Calu3 (cell line): ENCODE measurements at regions not wholly inside any gene's neighbourhood (a gene's known extent, or its start where the extent isn't known, plus 50 kb on each side); places are given as distances from the start of the nearest gene placed in this dataset.

Source experiments
- BruUV-seq: library from RNA; stranded (reverse); fragments of 400-500 nt; replicated peaks from 2 replicates; lab custom pipeline; 2021; lab: Mats Ljungman, UMichigan
- CTCF ChIA-PET: fragments of 300-600 bp; sonication (Branson Sonifier 250); formaldehyde crosslinking; loops from one replicate; lab custom pipeline; 2022; ENCODE audit warnings: antibody characterized with exemption; lab: Charles Lee
- DNase-seq: peaks from one replicate; pipeline ENCODE4 v3.0.0; 2022
- H3K27ac Mint-ChIP-seq: one replicate; pipeline ENCODE4 v1.8.0; 2022; ENCODE audit warnings: mixed read lengths; ENCODE audit not compliant: unreplicated experiment
- H3K27me3 Mint-ChIP-seq: one replicate; pipeline ENCODE4 v1.8.0; 2022; ENCODE audit warnings: mixed read lengths; ENCODE audit not compliant: unreplicated experiment
- H3K36me3 Mint-ChIP-seq: one replicate; pipeline ENCODE4 v1.8.0; 2022; ENCODE audit warnings: mild to moderate bottlenecking, moderate library complexity, mixed read lengths; ENCODE audit not compliant: insufficient read depth, unreplicated experiment
- H3K4me1 Mint-ChIP-seq: one replicate; pipeline ENCODE4 v1.8.0; 2022; ENCODE audit warnings: mild to moderate bottlenecking, low read depth, mixed read lengths; ENCODE audit not compliant: unreplicated experiment
- H3K4me3 Mint-ChIP-seq: one replicate; pipeline ENCODE4 v1.8.0; 2022; ENCODE audit warnings: mild to moderate bottlenecking, low read depth, moderate library complexity, mixed read lengths; ENCODE audit not compliant: unreplicated experiment
- H3K9me3 Mint-ChIP-seq: one replicate; pipeline ENCODE4 v1.8.0; 2022; ENCODE audit warnings: low read depth, mixed read lengths; ENCODE audit not compliant: unreplicated experiment
- CTCF ChIP-seq: fragments of 200-600 bp; IDR thresholded peaks from one replicate; pipeline ENCODE4 v1.8.0; 2022; ENCODE audit warnings: antibody characterized with exemption; ENCODE audit not compliant: unreplicated experiment
- intact Hi-C: fragments of 100-400 bp; cut with micrococcal nuclease; formaldehyde crosslinking; loops from one replicate; pipeline ENCODE4 v1.10.0; 2022; ENCODE audit not compliant: unreplicated experiment

- intact Hi-C loops: no loop called here
These were observed 407.5 kb upstream of the AUTS2 start for GRCh38 chr7:69190763-69191162.

GRCh38 chr7:69192134-69192533 lies 406.1 kb upstream of the AUTS2 start:
- no peaks in the 10 kb centered on the region for H3K36me3 Mint-ChIP-seq
- CTCF ChIA-PET: no interaction called here
- no peak overlapping the region for H3K27ac Mint-ChIP-seq
- H3K9me3 Mint-ChIP-seq: peaks cover 15% of the 10 kb centered on the region
- H3K4me1 Mint-ChIP-seq: no peaks in the 10 kb centered on the region
- intact Hi-C loops: no loop called here
- no peaks in the 10 kb centered on the region for H3K27me3 Mint-ChIP-seq
- no TSS peak for BruUV-seq
- no peak for TF ChIP-seq CTCF
- DNase-seq: no peak
- no peak overlapping the region for H3K4me3 Mint-ChIP-seq

More at GRCh38 chr7:69190763-69191162, 407.5 kb upstream of the AUTS2 start:
- no peaks in the 10 kb centered on the region for H3K36me3 Mint-ChIP-seq
- CTCF ChIA-PET: no interaction called here
- no peaks in the 10 kb centered on the region for H3K4me1 Mint-ChIP-seq
- H3K4me3 Mint-ChIP-seq: no peak overlapping the region
- no peak for TF ChIP-seq CTCF
- no TSS peak for BruUV-seq
- H3K27ac Mint-ChIP-seq: no peak overlapping the region
- no peak for DNase-seq
- H3K9me3 Mint-ChIP-seq: peaks cover 12% of the 10 kb centered on the region
- no peaks in the 10 kb centered on the region for H3K27me3 Mint-ChIP-seq

GRCh38 chr7:69193061-69193460 lies 405.2 kb upstream of the AUTS2 start:
- H3K9me3 Mint-ChIP-seq: peaks cover 10% of the 10 kb centered on the region
- H3K4me1 Mint-ChIP-seq: no peaks in the 10 kb centered on the region
- H3K27ac Mint-ChIP-seq: no peak overlapping the region
- CTCF ChIA-PET: no interaction called here
- no peak overlapping the region for H3K4me3 Mint-ChIP-seq
- H3K36me3 Mint-ChIP-seq: no peaks in the 10 kb centered on the region
- no peaks in the 10 kb centered on the region for H3K27me3 Mint-ChIP-seq
- no peak for DNase-seq
- BruUV-seq: no TSS peak
- intact Hi-C loops: no loop called here
- TF ChIP-seq CTCF: no peak

GRCh38 chr7:69196593-69196992 lies 401.7 kb upstream of the AUTS2 start:
- no peak overlapping the region for H3K4me3 Mint-ChIP-seq
- peaks cover 18% of the 10 kb centered on the region for H3K9me3 Mint-ChIP-seq

More at GRCh38 chr7:69196593-69196992, 401.7 kb upstream of the AUTS2 start:
- BruUV-seq: no TSS peak
- TF ChIP-seq CTCF: no peak
- CTCF ChIA-PET: no interaction called here
- Mint-ChIP-seq H3K27ac (no peak overlapping the region), H3K4me1 (no peaks in the 10 kb centered on the region), H3K36me3 (no peaks in the 10 kb centered on the region), H3K27me3 (no peaks in the 10 kb centered on the region)
- DNase-seq: no peak
- intact Hi-C loops: no loop called here
